GM19328 (cell line): ENCODE measurements at regions not wholly inside any gene's neighbourhood (a gene's known extent, or its start where the extent isn't known, plus 50 kb on each side); places are given as distances from the start of the nearest gene placed in this dataset.
"Not testable (repeated sequence)": the region's sequence is repeated elsewhere in the genome, so short reads cannot be mapped to it uniquely, and the experiment has no call there.

Experiments
- ATAC-seq: cut with Tn5 transposase; IDR thresholded peaks from one replicate; pipeline ENCODE4 v1.9.1; 2021; ENCODE audit warnings: mild to moderate bottlenecking, moderate library complexity; ENCODE audit not compliant: unreplicated experiment

DNA sequence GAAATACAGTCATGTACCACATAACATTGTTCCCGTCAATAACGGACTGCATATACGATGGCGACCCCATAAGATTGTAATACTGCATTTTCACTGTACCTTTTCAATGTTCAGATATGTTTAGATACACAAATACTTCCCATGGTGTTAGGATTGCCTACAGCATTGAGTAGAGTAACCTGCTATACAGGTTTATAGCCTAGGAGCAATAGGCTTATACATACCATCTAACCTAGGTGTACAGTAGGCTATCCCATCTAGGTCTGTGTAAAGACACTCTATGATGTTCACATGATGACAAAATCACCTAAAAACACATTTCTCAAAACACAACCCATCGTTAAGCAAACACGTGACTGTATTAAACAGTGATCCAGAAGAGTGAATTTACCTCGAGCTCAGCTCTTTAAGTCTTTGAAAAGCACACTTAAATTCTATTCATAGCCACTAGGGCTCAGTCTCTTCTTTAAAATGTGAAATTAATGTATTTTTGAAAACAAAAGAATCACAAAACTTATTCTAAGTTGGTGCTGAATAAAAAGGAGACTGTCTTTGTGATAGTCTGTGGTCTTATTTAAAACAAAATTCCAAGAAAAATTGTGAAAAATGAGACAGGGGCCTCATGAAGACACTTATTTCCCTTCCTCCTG lies 239.1 kb upstream of the ARID2 start:
- ATAC-seq, result no peak

DNA sequence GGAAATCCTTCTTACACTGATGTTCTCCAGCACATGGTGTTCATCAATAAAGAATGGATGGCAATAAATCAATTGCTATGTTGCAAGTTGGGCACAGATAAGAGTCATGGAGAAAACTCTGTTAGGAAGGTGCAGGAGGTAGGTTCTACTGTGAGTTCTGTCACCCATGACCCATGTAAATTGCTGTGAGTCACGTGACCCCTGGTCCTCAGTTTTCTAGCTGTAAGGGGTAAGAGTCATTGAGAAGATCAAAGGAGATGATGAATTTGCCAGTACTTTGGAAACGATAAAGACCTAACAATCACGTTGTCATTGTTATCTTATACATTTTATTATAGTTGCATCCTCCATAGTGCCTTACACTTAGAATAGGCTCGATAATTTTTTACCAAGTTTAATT lies 235.2 kb upstream of the ARID2 start:
- ATAC-seq, result no peak

- ATAC-seq, result no peak
Observed at GRCh38 chr12:45498645-45499044, 230.9 kb upstream of the ARID2 start.

- no peak for ATAC-seq
Observed at GRCh38 chr12:45502481-45503128, 226.9 kb upstream of the ARID2 start.

DNA sequence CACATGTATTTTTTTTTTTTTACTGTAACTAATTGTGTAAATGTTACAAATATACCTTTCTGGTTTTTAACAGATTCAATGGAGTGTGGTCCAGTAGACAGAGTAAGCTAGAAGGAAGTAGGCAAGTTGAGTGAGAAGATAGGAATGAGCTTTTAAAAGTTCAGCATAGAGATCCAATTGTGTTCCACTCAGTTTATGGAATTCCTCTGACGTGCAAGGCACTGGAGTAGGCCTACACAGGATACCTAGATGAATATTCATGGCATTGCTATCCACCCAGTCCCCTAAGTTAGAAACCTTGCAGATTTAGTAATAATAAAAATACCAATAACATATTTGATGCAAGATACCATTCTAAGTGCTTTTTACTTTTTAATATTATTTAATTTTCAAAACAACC lies 225.6 kb upstream of the ARID2 start:
- no peak for ATAC-seq

DNA sequence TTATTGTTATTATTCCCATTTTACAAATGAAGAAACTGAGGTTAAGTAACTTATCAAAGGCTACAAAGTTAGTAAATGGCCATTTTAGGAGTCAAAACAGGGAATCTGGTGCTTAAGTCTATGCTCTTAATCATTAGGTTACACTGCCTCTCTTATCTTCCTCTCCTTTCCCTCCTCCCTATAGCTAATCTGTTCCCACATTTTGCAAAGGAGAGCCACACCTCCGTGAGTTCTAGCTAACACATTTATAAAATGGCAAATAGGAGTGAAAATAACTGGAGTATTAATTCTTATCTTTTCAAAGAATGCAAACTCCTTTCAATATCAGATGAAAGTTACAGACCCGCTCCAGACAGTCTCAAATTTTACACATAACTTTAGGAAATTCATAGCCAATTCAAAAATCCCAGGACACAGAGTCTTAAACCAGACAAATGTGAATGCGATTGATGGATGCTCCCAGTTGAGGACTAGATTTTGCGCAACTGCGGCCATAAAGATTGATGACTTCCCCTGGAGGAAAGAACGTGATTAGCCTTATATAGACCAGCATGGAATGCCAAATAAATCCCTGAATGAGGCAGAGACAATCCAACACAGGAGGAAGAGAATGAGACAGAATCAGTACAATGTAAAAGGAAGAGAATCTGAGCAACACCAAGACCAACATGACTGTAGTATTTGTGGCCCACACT lies 225.0 kb upstream of the ARID2 start:
- ATAC-seq, result no peak

DNA sequence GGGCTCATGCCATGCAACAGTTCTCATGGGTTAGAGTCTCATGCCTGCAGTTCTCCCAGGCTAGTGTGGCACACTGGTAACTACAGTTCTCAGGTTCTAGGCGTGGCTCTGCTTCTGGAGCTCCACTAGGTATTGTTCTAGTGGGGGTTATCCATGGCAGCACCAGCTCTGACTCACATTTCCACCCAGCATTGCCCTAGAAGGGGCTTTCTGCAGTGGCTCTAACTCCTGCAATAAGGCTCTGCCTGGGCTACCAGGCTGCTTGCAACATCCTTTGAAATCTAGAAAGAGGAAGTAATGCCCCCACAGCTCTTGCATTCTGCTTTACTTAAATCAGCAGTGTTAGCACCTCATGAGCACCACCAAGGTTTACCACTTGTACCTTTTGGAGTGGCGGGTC lies 220.3 kb upstream of the ARID2 start:
- peak; percentile 53 for ATAC-seq

GRCh38 chr12:45509621-45510020 lies 219.9 kb upstream of the ARID2 start:
- ATAC-seq, result no peak

DNA sequence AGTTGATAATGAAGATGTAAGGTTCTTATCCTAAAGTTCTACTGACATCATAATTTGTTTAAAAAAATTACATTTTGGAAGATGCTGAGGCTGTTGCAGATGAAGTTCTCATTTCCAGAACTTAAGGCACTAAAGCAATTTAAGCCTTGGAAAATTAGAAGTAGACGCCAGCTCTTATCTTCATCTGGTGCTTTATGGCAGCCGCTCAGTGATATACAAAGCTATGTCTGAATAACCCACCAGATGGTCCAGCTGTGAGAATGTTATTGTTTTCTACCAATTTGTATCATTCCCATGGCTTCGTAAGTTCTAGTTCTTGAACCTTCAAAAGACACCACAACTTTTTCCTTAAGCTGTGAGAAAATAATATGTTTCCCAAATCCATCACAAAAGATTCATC lies 212.1 kb upstream of the ARID2 start:
- ATAC-seq, result no peak

DNA sequence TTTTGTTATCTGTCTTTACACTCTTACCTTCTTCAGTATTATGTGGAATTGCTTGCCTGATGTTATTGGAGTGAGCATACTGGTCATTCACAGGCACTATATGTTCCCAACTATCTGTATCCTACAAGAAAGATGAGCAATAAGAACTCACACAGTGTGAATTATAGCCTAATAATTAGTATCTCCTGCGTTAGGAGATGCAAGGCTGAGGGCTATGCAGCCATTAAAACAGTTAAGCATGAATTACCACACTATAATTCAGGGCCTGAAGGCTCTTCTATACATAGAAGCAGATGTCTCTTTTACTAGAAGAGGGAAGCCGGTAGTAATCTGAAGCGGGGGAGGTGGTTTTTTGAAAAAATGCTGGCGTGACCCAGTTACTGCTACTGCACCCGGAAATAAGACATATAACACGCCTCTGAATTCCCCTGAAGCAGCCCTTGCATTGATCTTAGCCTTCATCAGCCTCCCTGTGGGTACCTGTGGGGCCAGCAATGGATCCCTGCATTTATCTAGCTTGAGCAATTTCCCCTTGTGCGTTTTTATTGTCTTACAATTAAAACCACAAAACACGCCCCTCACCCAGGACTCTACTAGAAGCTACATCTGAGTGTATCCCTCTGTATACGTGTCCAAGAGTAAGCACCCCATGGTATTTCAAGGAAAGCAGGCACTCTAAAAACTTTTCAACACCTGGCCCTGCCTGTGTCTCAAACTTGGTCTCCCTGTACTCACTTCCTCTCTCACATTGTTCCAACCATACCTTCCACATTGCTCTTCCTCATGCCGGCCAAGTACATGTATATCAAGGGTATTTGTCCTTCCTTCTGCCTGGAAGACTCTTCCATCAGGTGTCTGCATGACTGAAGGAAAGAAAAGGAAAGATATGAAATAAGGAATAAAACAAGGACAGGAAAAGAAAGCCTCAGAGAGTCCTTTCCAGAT lies 210.9 kb upstream of the ARID2 start:
- no peak for ATAC-seq

- no peak for ATAC-seq
Observed at GRCh38 chr12:45522227-45522626, 207.3 kb upstream of the ARID2 start.

DNA sequence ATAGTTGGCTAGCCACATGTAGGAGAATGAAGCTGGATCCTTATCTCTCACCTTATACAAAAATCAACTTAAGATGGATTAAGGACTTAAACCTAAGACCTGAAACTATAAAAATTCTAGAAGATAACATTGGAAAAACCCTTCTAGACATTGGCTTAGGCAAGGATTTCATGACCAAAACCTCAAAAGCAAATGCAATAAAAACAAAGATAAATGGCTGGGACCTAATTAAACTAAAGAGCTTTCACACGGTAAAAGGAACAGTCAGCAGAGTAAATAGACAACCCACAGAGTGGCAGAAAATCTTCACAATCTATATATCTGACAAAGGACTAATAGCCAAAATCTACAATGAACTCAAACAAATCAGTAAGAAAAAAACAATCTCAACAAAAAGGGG lies 202.7 kb upstream of the ARID2 start:
- not testable (repeated sequence) for ATAC-seq

GRCh38 chr12:45532113-45532512 lies 197.4 kb upstream of the ARID2 start:
- no peak for ATAC-seq

GRCh38 chr12:45535610-45536180 lies 193.8 kb upstream of the ARID2 start:
- ATAC-seq, result no peak

GRCh38 chr12:45536284-45536683 lies 193.2 kb upstream of the ARID2 start:
- no peak for ATAC-seq

DNA sequence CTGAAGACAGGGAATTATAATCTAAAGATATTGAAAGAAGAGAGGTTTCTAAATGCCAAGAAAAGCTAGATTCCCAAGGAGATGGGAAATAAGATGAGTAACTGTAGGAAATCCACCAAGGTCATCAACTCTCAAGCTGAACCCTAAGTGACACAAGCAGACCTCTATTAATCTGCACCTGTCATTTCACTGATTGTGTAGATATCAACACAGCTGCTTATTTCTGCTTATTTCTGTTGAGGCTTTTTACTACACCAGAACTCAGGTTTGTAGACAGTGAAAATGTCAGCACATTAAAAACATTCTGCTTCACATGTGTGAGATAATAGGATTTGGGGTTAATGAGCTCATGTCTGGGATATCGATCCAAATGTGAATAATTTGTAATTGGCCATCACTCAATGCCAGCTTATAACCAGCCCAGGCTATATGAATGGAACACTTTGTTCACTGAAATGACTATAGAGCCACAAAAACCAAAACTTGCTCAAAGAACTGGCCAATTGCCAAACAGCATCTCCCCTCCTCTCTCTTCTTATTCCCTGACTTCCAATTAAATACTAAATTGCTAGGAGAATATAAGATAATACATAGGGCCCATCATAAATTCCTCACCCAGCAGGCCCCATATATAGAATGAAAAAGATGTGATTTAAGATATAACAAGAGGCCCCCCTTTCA lies 188.7 kb upstream of the ARID2 start:
- ATAC-seq, result no peak

DNA sequence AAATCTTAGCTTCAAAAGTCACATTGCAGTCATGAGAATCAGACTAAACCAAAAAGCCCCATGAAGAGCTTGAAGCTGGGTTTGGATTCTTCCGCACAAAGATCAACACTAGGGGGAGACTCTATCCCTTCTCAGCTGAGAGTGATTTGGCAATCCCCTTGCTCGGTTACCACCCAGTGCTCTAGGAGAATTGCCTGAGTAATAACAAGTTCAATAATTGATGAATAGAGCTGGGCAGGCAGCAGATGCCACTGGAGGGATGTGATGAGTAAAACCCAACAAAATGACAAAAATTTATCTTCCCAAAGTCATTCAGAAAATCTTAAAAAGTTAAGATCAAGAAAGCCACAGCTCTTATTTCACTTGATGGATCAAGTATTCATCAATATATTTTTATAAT lies 185.6 kb upstream of the ARID2 start:
- ATAC-seq, result no peak

- ATAC-seq, result no peak
Observed at GRCh38 chr12:45546545-45546944, 183.0 kb upstream of the ARID2 start.

DNA sequence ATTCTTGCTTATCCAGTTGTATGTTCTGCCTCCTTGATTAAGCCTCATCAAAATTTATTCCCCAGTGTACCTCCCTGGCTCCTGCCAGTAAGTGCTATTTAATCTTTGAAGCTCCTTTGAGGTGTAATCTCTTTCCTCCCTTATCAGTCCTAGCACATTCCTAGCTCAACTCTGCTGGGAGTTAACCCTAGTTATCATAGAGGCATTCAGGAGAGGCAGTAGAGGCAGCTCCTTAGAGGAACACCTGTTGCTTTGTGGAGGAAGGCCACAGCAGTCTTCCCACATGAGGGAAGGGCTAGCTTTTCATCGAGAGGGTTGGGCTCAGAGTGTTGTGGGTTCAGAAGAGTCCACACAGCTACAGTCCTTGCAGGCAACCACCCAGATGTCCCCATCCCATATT lies 182.4 kb upstream of the ARID2 start:
- ATAC-seq, result no peak

GRCh38 chr12:45547822-45548221 lies 181.7 kb upstream of the ARID2 start:
- ATAC-seq, result no peak
